Suppressor macrophage (primary cell): ENCODE measurements at regions not wholly inside any gene's neighbourhood (a gene's known extent, or its start where the extent isn't known, plus 50 kb on each side); places are given as distances from the start of the nearest gene placed in this dataset.
"Not testable (repeated sequence)": the region's sequence is repeated elsewhere in the genome, so short reads cannot be mapped to it uniquely, and the experiment has no call there.

Source experiments
- DNase-seq, 4 experiments: peaks; one replicate each; pipeline ENCODE4 v3.0.0-alpha.2; 2020 to 2022

DNA sequence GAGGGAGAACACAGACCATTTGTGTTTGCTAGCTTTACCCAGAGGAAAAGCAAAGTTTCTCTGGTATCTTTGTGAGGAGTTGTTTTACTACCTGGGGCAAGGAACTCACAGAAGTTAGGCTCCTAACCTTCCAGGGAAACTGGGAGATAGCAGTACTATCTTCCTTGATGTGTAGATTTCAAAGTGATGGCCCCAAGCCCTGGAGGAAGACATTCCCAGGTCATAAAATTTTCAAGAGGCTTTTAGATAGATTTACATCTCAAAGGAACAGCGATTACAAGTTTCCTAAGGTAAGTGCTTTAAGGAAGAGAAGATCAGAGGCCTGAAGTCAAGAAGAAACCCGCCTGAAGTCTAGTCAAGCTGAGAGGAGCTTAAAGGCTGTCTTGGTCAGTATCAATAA lies 1187.8 kb upstream of the TMEFF2 start:
- DNase-seq: no peak

DNA sequence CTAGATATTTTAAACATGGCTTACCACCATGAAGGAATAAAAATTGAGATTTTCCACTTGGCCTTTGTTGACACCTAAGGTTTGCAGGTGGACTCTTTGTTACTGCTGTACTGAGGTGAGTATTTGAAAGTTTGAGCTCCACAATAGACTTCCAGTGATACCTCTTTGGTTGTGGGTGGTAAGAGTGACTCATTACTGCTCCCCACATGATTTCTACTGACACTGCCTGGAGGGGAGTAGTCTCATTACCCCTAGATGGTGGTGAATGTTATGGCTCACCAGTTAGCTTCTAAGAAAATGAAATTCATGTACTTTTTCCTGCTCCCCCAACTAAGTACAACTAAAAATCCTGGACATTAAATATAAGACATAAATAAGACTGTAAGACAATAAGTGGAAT lies 1183.1 kb upstream of the TMEFF2 start:
- no peak for DNase-seq

DNA sequence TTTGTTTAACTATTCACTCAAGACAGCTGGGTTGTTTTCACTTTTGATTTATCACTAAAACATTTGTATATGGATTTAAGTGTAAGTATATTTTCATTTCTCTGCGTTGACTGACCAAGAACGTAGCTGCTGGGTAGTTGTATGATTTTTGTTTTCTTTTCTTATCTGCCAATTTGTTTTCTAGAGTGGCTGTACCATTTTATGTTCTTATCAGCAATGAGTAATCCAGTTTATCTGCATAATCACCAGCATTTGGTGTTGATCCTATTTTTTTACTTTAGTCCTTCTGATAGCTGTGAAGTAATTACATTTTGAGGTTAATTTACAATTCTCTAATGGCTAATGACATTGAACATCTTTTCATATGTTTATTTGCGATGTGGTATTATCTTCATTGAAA lies 1178.4 kb upstream of the TMEFF2 start:
- no peak for DNase-seq

DNA sequence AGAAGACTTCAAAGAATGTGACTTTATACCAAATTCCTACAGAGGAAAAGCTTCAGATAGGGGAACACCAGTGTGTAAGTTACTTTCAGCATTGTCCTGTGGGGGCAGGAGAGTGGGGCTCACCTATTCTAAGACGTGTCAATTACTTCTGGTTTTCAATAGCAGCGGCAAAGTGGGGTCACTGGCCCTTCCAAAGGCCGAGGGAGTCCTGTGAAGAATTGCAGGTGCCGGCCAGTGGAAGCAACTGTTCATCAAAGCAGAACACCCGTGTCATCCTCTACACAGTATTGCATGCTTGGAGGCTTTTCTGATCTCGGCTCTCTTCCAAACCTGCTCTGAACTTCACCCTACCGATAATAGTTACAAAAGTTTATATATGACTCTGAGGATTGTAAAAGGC lies 1176.5 kb upstream of the TMEFF2 start:
- no peak for DNase-seq

DNA sequence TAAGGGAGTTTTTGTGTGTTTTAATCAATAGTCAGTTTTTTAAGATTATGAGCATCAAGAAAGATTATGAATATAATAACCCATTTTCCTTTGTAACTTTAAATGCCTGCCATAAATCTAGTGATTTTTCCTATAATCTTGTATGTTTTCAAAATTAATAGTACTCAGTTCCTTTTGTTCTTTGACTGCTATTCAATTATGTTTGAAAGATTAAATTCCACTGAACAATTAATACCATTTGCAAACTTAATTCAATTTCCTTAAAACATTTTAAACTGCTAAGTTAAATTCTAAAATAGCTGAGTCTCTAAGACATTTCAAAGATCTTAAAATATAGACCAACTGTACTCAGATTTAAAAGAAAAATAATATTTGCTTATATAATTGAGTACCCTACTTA lies 1173.9 kb upstream of the TMEFF2 start:
- DNase-seq: no peak

DNA sequence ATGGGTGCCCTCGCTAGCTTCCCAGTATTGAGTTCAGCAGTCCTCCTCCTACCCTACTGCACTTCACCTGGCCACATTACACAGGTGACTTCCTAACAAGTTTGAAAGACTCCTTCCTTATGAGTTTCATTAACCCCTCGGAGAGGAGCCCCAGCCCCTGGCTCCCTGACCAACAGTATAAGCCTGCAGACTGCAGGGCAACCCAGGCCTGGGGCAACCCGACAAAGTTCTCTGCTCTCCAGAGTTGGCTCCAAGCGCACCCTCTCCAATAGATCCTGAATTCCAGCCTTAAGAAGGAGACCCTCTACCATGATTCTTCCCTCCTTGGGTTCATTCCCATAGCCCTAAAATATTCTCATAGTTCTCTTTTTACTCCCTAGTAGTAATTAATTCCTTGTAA lies 1162.8 kb upstream of the TMEFF2 start:
- no peak for DNase-seq

DNA sequence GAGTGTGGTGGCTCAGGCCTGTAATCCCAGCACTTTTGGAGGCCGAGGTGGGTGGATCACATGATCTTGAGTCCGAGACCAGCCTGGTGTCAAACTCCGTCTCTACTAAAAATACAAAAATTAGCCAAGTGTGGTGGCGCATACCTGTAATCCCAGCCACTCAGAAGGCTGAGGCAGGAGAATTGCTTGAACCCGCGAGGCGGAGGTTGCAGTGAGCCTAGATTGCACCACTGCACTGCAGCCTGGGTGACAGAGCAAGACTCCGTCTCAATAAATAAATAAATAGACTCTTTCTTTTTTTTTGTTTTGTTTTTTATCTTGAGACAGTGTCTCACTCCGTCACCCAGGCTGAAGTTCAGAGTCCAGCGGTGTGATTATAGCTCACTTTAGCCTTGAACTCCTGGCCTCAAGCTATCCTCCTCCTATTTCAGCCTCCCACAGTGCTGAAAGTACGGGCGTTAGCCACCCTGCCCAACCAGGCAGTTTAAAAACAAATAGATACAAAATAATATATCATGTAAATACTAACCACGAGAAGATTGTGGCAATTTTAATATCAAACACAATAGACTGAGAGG lies 1158.0 kb upstream of the TMEFF2 start:
- DNase-seq: not testable (repeated sequence)

DNA sequence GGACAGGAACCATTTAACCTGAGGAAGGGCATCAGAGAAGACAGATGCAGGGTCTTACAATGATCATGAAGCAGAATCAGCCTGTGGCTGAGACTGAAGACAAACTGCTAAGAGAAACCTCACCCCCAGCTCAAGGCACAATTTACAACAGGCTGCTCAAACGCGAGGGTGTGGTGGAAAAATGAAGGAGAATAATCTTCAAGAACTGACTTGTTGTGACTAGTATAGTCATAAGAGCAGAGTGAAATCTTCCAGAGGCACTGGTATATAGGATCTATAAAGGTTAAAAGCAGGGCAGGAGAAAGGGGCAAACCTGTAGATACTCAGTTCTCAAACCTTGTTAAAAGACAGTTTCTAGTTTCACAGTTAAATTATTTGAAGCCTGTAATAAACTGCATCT lies 1155.8 kb upstream of the TMEFF2 start:
- no peak for DNase-seq

DNA sequence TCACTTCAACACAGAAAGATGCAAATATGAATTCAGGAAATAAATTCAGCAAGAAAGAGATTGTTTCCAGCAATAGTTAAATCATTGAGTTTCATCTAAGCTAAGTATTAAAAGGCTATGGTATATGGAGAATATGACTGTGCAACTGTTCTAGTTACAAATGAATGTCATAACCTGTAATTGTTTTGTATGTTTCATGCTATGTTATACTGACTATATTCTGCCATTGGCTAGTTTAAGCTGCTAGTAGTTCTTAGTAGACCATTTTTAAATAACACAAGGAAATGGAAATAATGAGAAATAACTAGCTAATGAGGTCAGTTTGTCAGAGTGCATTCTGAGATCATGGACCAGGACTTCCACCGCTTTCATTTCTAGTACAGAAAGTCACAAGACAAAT lies 1154.9 kb upstream of the TMEFF2 start:
- no peak for DNase-seq

DNA sequence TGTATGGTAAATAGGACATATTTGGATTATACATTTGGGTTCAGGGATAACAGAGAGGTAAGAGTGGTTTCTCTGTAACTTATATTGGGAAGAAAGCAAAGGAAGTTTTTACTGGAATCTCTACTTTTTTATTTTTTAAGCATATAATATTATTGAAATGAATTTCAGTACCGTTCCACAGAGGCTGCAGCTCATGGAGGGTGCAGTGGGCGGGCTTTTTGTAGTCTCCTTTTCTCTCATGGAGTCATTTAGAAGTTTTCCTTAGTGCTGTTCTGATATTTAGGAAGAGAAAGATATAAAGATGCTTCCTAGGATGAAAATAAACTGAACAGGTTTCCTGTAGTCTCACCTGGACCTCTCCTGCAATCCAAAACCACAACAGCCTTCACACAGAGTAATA lies 1153.3 kb upstream of the TMEFF2 start:
- peak in 2 of 4 experiments; percentile 5 to 10 for DNase-seq

DNA sequence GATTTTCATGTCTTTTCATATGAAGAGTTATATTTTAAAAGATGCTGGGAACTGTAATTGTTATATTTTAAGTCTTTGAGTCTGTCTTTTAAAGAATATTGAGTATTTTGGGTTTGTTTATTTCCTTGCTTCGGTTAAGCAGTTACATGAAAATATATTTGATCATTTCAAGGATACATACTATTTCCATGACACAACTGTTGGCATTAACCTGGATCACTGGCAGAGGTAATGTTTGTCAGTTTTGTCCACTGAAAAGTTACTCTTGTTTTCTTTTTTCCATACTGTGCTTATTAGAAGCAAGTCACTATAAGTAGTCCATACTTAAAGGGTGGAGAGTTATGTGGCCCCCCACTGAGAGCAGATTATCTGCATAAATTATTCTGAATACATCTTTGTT lies 1142.0 kb upstream of the TMEFF2 start:
- no peak for DNase-seq

DNA sequence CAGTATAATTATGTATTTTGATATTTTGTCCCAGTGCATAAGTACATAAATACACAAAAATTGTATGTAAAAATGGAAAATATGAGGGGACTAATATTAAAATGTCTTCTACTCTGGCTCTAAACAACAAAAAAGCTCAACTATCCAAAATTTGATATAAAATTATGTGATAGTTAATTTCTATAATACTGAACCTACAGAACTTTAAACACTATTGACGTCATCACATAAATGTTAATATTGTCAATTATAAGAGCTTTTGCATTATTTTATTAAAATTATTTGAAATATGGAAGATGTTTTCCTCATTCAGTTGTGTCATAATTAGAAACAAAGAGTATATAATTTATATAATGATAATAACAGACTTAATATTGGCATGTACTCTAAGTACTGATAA lies 1139.7 kb upstream of the TMEFF2 start:
- DNase-seq: no peak

DNA sequence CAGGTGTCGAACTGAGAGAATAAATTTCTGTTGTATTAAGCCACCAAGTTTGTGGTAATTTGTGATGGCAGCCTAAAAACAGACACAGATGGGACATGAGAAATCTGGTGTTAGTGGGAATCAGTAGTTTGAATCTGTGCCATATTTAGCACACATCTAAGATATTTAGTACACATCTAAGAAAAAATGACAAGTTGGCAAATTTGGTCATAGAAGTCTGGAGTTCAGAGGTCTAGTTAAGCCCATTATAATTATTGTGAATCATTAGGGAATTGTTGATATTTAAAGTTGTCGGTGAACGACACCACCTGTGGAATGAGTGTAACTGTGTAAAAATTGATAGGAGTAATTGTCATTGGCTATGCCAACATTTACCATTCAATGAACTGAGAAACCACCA lies 1138.8 kb upstream of the TMEFF2 start:
- DNase-seq: no peak

DNA sequence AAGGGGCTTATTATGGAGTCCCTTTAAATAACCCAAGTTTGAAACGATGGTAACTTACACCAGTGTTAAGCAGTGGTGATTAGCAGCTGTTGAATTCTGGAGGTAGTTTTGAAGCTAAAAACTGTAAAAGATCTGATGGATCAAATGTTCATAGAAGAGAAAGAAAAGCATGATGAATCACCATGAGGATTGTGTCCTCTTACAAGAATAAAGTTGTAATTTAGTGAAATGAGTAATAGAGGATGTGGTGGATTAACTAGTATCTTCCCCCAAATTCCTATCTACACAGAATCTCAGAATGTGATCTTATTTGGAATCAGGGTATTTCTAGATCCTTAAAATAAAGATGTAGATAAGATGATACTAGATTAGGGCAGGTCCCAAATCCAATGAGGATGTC lies 1138.2 kb upstream of the TMEFF2 start:
- DNase-seq: no peak

DNA sequence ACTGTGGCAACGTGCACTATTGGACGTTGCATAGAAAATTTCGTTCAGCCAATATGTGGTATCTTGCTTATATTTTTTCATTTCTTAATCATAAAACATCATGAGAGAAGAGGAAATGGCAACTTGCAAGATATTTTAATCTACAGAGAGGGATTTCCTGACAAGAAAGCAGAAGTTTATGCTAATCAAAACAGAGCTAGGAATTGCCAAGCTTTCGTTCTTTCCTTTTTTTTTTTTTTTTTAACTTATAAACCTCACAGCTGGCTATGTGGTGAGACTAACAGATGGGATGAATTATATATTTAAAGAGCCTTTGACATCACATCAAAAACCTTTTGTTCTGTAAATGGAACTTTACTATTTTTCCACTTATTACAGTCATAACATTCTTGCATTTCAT lies 1136.9 kb upstream of the TMEFF2 start:
- DNase-seq: peak; percentile 8 to 73 (median 40)

DNA sequence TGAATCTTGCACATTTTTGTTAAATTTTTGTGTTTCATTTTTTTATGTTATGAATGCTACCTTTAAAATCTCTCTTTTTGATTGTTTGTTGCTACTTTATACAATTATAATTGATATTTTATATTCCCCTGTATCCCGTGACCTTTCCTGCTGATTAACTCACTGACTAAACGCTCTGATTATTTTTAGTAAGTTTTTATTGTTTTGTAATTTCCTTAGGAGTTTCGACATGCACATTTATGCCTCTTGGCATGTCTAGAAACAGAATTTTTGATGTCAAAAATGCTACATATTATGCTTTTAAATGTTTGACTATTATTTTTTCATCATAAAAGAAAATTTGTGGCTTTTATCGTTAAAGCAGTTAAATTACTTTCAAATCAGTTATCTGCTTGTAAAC lies 1131.6 kb upstream of the TMEFF2 start:
- peak in 2 of 4 experiments; percentile 42 to 56 for DNase-seq

DNA sequence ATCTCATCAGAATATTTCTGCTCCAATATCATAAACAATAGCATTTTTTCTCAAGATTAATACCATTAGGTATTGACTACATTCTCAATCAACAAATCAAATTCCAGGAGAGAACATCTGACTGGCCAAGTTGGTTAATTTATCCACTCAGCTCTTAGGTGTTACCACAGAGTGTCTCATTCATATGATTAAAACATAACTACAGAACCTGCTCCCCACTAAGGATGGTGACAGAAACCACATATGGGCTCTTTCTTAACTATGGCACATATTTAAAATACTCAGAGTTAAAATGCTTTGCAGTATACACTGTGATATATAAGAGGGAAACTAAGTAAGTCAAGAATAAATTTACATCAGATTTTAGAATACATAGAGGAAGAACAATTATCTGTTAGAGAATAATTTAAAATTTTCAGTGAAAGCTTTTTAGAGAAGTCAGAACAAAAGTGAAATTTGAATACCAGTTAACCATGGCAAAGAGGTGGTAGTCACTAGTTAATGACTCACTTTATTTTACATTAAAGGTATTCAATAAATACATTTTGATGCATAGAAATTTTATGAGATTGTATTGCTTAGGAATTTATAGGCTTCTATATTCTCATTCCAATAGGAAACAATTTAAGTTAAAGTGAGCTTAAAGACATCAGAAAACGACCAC lies 1120.8 kb upstream of the TMEFF2 start:
- no peak for DNase-seq

DNA sequence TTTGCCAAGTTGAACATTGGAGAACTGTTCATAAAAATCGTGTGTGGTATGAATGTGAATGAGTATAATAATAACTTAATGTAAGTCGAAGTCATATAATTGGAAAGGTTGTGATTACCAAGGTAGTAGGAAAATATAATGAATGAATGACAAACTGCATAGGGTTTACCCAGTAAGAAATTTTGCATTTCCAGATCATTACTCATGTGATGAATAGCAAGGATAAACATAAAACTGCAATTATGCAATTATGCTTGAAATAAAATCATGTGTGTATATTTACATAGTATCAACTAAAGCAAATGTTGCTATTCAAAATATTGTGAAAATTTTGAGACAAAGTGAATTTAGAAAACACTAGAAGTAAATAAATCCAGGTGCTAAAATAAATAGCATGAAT lies 1108.7 kb upstream of the TMEFF2 start:
- no peak for DNase-seq

DNA sequence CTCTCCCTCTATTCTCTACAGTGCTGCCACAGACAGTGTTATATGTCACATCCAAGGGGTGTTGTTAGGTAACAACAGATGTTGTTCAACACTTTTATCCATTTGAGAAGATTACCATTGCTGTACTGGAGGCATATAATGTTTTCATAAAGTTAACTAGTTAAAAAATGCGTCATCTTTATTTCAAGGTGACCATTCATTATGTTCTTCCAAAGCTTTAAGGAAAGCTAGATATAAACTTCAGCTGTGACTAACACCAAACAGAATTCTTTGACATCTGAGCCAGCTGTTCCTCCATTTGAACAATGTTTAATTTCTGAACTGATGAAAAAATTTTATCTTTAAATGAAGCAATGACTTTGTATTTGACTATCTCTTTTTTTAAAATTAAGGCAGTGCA lies 1099.6 kb upstream of the TMEFF2 start:
- no peak for DNase-seq

DNA sequence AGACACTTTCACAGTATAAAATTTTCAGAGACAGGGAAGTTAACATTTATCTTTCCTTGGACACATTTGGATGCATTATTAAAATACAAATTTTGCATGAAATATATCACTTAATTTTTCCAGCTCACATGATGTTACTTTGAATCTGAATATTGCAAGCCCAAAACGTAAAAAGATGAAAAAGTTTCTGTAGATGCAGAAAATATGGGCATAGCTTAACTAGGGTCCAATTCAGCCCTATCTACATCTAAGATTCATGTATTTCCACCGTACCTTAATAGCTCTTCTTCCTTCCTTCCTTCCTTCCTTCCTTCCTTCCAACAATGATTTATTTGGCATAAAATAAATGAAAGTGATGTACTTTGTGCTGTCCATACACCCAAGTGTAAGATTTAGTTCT lies 1084.6 kb upstream of the TMEFF2 start:
- DNase-seq: no peak

DNA sequence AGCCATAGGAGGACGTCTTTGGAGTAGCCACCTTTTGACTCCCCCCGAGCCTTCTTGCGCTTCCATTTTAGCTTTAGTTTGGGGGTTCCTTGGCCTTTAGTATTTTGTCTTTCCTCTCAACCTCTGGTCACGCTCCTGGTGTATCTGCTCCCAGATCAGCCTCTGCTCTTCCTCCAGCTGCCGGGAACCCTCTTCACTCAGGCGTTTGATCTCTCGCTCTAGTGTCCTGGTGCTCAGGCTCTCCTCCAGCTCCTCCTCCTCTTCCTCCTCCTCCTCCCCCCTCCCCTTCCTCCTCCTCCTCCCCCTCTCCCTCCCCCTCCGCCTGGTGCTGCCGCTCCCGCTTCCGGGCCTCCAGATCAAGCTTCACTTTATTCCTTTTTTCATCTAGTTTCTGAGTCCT lies 1082.3 kb upstream of the TMEFF2 start:
- no peak for DNase-seq

DNA sequence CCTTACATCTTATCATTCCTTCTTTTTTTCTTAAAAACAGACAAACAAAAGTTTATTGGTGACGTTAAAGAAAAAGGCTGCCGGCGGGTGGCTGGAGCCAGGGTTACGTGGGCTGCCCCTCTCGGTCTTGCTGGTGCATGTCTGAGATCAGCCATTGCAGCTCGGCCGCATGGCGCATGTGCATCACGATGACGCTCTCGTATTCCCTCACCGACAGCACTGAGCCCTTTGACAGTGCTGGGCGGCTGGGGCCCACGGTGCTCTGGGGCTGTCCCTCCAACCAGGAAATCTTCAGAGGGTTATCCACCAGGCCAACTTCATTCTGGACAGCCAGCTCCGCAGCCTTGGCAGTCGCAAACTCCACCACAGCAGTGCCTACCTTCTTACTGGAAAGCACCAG lies 1081.8 kb upstream of the TMEFF2 start:
- DNase-seq: no peak

DNA sequence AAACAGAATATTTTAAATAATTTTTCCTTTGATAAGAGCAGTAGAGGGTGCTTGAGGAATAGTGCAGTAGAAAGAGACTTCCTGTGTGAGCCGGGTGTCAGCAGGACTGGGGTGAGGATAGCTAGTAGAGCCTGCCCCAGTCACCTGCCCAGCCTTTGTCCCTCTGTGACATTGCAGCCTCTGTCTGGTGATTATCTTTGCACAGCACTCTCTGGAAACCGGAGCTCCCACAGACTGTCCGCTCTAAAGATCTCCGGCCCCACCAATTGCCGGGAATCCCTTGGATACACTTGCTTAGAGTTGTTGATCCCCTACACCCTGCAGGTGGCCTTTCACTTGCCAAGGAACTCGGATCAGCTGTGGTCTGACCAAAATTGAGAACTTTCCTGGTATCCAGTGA lies 1081.3 kb upstream of the TMEFF2 start:
- DNase-seq: no peak

DNA sequence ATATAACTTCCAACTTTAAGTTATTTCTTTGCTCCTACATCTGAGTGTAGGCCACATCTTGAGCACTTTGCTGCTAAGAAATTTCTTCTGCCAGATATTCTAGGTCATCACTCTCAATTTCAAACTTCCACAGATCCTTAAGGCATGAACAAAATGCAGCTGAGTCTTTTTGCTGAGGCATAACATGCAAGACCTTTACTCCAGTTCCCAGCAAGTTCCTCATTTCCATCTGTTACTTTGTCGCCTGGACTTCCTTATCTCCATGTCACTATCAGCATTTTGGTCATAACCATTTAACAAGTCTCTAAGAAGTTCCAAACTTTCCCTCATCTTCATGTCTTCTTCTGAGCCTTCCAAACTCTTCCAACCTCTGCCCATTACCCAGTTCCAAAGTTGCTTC lies 1077.3 kb upstream of the TMEFF2 start:
- peak; percentile 43 to 76 (median 66) for DNase-seq

DNA sequence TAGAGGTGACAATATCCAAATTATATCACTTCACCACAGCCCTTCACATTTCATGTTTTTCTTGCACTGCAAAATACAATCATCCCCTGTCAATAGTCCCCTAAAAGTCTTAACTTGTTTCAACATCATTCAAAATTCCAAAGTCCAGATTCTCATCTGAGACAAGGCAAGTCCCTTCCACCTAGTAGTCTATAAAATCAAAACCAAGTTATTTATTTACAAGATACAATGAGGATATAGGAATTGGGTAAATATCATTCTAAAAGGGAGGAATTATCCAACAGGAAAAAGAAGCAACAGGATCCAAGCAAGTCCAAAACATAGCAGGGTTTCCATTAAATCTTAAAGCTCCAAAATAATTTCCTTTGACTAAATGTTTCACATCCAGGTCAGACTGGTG lies 1076.1 kb upstream of the TMEFF2 start:
- no peak for DNase-seq
